ENCODE measurements at regions not wholly inside any gene's neighbourhood (a gene's known extent, or its start where the extent isn't known, plus 50 kb on each side); places are given as distances from the start of the nearest gene placed in this dataset.
A peak's percentile ranks its signal among the peaks of the same experiment; 100 is the strongest.
"Not testable (repeated sequence)": the region's sequence is repeated elsewhere in the genome, so short reads cannot be mapped to it uniquely, and the experiment has no call there.

DNA sequence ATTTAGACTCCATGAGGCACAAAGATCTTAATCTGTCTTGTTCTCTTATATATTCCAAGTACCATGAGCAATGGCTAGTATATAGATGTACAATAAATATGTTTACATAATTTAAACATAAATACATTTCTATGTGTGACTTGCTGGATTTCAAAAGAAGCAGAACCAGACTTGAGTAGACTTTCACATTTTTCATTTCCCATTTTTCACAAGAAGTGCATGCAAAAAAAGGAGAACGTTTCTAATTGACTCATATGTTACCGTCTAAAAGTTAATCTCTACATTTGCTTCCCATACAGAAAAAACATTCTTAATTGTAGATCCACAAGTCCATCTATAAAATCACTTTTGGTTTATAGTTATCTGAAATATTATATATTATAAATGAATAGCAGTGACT is 256.5 kb upstream of the USP15 start:
- DNase-seq: no peak
- Mint-ChIP-seq H3K27me3 (ENCODE audit: low read depth in 3 of 3) (no peaks in the 10 kb centered on the region), H3K9me3 (peaks cover 0 to 2% (median 0%) of the 10 kb centered on the region in 6 donors), H3K27ac (no peak overlapping the region), H3K4me1 (no peaks in the 10 kb centered on the region), H3K4me3 (no peak overlapping the region), H3K36me3 (no peaks in the 10 kb centered on the region)

GRCh38 chr12:62005615-62006014 is 254.6 kb upstream of the USP15 start:
- Mint-ChIP-seq H3K27me3 (ENCODE audit: low read depth in 3 of 3) (no peaks in the 10 kb centered on the region), H3K4me1 (no peaks in the 10 kb centered on the region), H3K9me3 (peaks cover 0 to 2% (median 0%) of the 10 kb centered on the region in 6 donors), H3K4me3 (no peak overlapping the region), H3K27ac (no peak overlapping the region), H3K36me3 (no peaks in the 10 kb centered on the region)
- no peak for DNase-seq

- Mint-ChIP-seq H3K27me3 (ENCODE audit: low read depth in 3 of 3) (no peaks in the 10 kb centered on the region), H3K9me3 (peaks cover 0 to 2% (median 0%) of the 10 kb centered on the region in 6 donors), H3K36me3 (no peaks in the 10 kb centered on the region), H3K4me3 (no peak overlapping the region), H3K27ac (no peak overlapping the region), H3K4me1 (no peaks in the 10 kb centered on the region)
- DNase-seq: peak in 2 of 3 donors; percentile 2 to 3
These were observed 254.0 kb upstream of the USP15 start for GRCh38 chr12:62006076-62006732.

- Mint-ChIP-seq H3K27ac (no peak overlapping the region), H3K4me3 (no peak overlapping the region), H3K4me1 (no peaks in the 10 kb centered on the region), H3K27me3 (ENCODE audit: low read depth in 3 of 3) (no peaks in the 10 kb centered on the region), H3K9me3 (peaks cover 0 to 2% (median 0%) of the 10 kb centered on the region in 6 donors), H3K36me3 (no peaks in the 10 kb centered on the region)
- DNase-seq: no peak
These were observed 251.5 kb upstream of the USP15 start for GRCh38 chr12:62008703-62009102.

DNA sequence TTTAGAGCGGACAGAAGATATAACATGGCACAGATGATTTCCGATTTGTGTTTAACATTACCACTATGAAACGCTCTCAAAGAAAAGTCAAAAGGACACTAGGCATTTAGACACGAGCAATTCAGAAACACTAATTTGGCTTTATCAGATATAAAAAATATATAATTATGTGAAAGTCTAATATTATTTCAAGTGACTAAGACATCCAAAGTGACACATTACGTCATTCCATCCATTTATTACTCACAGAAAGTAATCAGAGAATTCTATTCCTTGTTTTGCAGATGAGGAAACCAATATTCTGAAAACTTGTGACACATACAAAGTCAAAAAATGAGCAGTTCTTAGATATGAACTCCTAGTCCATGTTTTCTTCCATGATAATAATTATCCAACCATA is 250.8 kb upstream of the USP15 start:
- H3K27ac Mint-ChIP-seq: no peak overlapping the region
- no peaks in the 10 kb centered on the region for H3K27me3 Mint-ChIP-seq (ENCODE audit: low read depth in 3 of 3)
- no peaks in the 10 kb centered on the region for H3K4me1 Mint-ChIP-seq
- H3K36me3 Mint-ChIP-seq: no peaks in the 10 kb centered on the region
- H3K4me3 Mint-ChIP-seq: no peak overlapping the region
- DNase-seq: no peak
- peaks cover 0 to 2% (median 0%) of the 10 kb centered on the region in 6 donors for H3K9me3 Mint-ChIP-seq

DNA sequence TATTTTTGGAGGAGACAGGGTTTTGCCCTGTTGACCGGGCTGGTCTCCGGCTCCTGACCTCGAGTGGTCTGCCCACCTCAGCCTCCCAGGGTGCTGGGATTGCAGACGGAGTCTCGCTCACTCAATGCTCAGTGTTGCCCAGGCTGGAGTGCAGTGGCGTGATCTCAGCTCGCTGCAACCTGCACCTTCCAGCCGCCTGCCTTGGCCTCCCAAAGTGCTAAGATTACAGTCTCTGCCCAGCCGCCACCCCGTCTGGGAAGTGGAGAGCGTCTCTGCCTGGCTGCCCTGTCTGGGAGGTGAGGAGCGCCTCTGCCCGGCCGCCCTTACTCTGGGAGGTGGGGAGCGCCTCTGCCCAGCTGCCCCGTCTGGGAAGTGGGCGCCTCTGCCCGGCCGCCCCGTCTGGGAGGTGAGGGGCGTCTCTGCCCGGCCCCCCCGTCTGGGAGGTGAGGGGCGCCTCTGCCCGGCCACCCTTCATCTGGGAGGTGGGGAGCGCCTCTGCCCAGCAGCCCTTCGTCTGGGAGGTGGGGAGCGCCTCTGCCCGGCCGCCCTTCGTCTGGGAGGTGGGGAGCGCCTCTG is 249.8 kb upstream of the USP15 start:
- H3K27me3 Mint-ChIP-seq (ENCODE audit: low read depth in 3 of 3); H3K4me1 Mint-ChIP-seq; H3K27ac Mint-ChIP-seq; H3K4me3 Mint-ChIP-seq; H3K9me3 Mint-ChIP-seq; DNase-seq; H3K36me3 Mint-ChIP-seq: not testable (repeated sequence)

- H3K36me3 Mint-ChIP-seq; H3K27ac Mint-ChIP-seq; H3K9me3 Mint-ChIP-seq; DNase-seq; H3K4me3 Mint-ChIP-seq; H3K27me3 Mint-ChIP-seq (ENCODE audit: low read depth in 3 of 3); H3K4me1 Mint-ChIP-seq: not testable (repeated sequence)
These were observed 249.2 kb upstream of the USP15 start for GRCh38 chr12:62010973-62011372.

DNA sequence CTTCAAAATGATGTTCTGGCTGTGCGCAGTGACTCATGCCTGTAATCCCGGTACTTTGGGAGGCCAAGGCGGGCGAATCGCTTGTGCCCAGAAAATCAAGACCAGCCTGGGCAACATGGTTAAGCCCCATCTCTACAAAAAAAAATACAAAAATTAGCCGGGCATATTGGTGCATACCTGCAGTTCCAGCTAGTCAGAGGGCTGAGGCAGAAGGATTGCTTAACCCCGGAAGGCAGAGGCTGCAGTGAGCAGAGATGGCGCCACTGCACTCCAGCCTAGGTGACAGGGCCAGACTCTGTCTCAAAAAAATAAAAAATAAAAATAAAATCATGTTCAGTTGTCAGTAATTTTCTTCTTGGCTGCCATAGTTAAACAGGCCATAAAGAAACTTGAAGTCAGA is 245.9 kb upstream of the USP15 start:
- H3K4me3 Mint-ChIP-seq: no peak overlapping the region
- no peaks in the 10 kb centered on the region for H3K27me3 Mint-ChIP-seq (ENCODE audit: low read depth in 3 of 3)
- DNase-seq: no peak
- H3K9me3 Mint-ChIP-seq: peaks cover 0 to 4% (median 0%) of the 10 kb centered on the region in 6 donors
- H3K4me1 Mint-ChIP-seq: no peaks in the 10 kb centered on the region
- H3K36me3 Mint-ChIP-seq: no peaks in the 10 kb centered on the region
- H3K27ac Mint-ChIP-seq: no peak overlapping the region

DNA sequence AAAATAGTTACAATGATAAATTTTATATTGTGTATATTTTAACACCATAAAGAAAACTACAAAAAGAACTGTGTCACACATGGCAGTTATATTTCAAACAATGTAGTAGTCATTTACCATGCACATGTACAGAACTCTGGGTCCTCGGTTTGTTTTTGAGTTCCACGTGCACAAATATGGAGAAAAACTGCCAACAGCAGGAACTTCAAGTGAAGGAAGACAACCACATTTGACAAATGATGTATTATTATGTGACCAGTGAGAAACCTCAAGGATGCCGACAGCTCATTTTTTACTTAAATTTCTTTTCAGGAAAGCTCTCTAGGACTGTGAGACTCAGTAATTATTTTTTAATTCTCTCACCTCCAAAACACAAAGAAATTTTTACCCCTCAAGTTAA is 244.2 kb upstream of the USP15 start:
- no peak overlapping the region for H3K27ac Mint-ChIP-seq
- no peak overlapping the region for H3K4me3 Mint-ChIP-seq
- H3K36me3 Mint-ChIP-seq: no peaks in the 10 kb centered on the region
- H3K4me1 Mint-ChIP-seq: no peaks in the 10 kb centered on the region
- DNase-seq: no peak
- no peaks in the 10 kb centered on the region for H3K27me3 Mint-ChIP-seq (ENCODE audit: low read depth in 3 of 3)
- peaks cover 0 to 9% (median under 1%) of the 10 kb centered on the region in 6 donors for H3K9me3 Mint-ChIP-seq

DNA sequence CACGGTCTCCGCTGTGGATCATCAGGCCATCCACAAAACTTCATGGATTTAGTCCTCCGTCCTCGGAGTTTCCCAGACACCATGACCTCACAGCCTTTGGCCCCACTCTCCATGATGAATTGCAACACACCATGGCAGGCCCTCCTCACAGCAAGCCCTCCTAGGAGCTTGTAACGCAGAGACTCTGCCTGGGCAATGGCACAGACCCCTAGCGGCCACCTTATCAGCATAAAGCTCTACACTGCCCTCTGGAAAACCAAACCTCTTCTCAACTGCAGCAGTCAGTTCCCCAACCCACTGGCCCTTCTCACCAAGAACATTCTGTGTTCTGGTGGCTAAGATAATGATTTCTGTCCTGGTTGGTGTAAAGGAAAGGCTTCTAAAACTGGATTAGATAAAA is 238.4 kb upstream of the USP15 start:
- Mint-ChIP-seq H3K27me3 (ENCODE audit: low read depth in 3 of 3) (no peaks in the 10 kb centered on the region), H3K4me1 (no peaks in the 10 kb centered on the region), H3K9me3 (peaks cover 0 to 24% (median 9%) of the 10 kb centered on the region in 6 donors), H3K4me3 (no peak overlapping the region), H3K36me3 (no peaks in the 10 kb centered on the region), H3K27ac (no peak overlapping the region)
- no peak for DNase-seq

- H3K9me3 Mint-ChIP-seq: peaks cover 2 to 9% (median 7%) of the 10 kb centered on the region in 6 donors
- H3K4me1 Mint-ChIP-seq: no peaks in the 10 kb centered on the region
- H3K27ac Mint-ChIP-seq: no peak overlapping the region
- no peak for DNase-seq
- H3K4me3 Mint-ChIP-seq: no peak overlapping the region
- peaks cover 0 to 5% (median 0%) of the 10 kb centered on the region in 3 donors for H3K27me3 Mint-ChIP-seq (ENCODE audit: low read depth in 3 of 3)
- H3K36me3 Mint-ChIP-seq: no peaks in the 10 kb centered on the region
These were observed 231.7 kb upstream of the USP15 start for GRCh38 chr12:62028536-62028935.

DNA sequence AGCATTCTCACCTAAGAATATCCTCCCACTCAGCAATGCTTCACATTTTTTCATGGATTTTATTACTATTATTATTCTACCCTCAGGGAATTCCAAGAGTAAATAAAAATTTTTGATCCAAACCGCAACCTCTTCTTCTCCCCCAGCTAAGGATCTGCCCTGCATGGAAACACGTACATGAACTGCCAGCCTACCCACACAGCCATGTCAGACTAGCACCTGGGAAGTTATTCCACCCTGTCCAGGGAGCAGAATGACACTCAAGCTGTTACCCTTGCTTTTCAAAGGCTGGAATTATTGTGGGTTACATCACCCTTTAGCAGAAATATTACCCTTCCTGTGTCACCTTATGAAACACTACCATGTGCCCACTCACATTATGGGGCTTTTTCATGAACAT is 227.3 kb upstream of the USP15 start:
- no peaks in the 10 kb centered on the region for H3K36me3 Mint-ChIP-seq
- peaks cover 0 to 7% (median 0%) of the 10 kb centered on the region in 3 donors for H3K27me3 Mint-ChIP-seq (ENCODE audit: low read depth in 3 of 3)
- no peak for DNase-seq
- no peak overlapping the region for H3K4me3 Mint-ChIP-seq
- no peaks in the 10 kb centered on the region for H3K4me1 Mint-ChIP-seq
- H3K9me3 Mint-ChIP-seq: peaks cover 0 to 6% (median 1%) of the 10 kb centered on the region in 6 donors
- no peak overlapping the region for H3K27ac Mint-ChIP-seq

DNA sequence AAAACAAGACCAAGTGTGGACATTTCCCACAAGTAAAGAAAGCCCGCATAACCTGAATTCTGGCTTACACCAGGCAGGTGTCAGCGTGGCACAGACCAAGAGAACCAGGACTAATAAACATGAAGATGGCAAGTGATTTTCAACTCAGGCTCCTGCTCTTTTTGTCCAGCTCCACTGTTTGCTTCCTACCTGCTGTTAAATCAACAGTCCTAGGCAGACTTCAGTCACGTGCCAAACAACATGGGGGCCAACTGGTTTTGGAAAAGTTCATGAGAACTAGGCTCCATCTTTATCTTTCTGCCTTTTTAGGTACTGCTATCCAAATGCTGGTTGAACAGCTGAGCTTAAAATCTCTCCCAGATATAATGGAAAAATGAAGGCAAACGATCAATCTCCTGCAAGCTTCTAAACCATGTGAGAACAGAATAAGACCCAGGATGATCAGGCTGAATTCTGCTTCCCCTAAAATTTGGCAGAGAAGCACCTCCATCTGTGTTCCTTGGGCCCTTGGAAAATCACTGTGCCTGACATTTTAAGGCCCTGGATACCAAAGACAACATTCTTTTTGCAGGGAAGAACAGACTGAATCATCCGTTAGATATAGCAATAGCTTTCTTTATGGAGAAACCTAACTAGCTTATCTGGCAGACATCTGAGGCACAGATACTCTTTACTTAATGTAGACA is 215.6 kb upstream of the USP15 start:
- Mint-ChIP-seq H3K4me1 (no peaks in the 10 kb centered on the region), H3K9me3 (peaks cover 0 to 29% (median 6%) of the 10 kb centered on the region in 6 donors), H3K27me3 (ENCODE audit: low read depth in 3 of 3) (no peaks in the 10 kb centered on the region), H3K4me3 (no peak overlapping the region), H3K27ac (no peak overlapping the region), H3K36me3 (no peaks in the 10 kb centered on the region)
- DNase-seq: no peak

GRCh38 chr12:62045211-62045610 is 215.0 kb upstream of the USP15 start:
- DNase-seq: no peak
- H3K4me3 Mint-ChIP-seq: no peak overlapping the region
- peaks cover 0 to 27% (median 5%) of the 10 kb centered on the region in 6 donors for H3K9me3 Mint-ChIP-seq
- no peak overlapping the region for H3K27ac Mint-ChIP-seq
- no peaks in the 10 kb centered on the region for H3K36me3 Mint-ChIP-seq
- H3K27me3 Mint-ChIP-seq (ENCODE audit: low read depth in 3 of 3): no peaks in the 10 kb centered on the region
- H3K4me1 Mint-ChIP-seq: no peaks in the 10 kb centered on the region

Data from immature natural killer cell (primary cell).